ENCODE measurements at regions not wholly inside any gene's neighbourhood (a gene's known extent, or its start where the extent isn't known, plus 50 kb on each side); places are given as distances from the start of the nearest gene placed in this dataset.

DNA sequence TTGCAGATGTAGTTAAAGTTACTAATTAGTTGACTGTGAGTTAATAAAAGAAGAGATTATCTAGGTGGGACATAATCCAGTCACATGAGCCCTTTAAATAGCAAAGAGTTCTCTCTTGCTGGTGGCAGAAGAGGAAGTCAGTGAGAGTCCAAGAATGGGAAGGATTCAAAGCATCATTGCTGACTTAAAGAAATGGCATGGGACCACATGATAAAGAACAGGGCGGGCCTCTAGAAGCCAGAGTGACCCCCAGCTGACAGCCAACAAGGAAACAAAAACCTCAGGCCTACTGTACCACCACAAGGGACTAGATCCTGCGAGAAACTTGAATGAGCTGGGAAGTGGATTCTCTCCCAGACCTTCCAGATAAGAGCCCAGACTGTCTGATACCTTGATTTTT lies 447.2 kb upstream of the CCDC54 start:
- no peak overlapping the region for H3K27ac ChIP-seq (ENCODE audit: low read depth in 2 of 2, low read length in 1 of 2)
- 75 to 81% methylated on average over 2 of the region's 2 CpGs for WGBS, 2 donors
- H3K4me3 ChIP-seq (ENCODE audit: low read depth in 1 of 2, low read length in 2 of 2): no peak overlapping the region
- no peaks in the 10 kb centered on the region for H3K4me1 ChIP-seq (ENCODE audit: control insufficient read depth in 2 of 2, insufficient read depth in 2 of 2, low read length in 1 of 2)
- H3K36me3 ChIP-seq (ENCODE audit: control insufficient read depth in 2 of 2, insufficient read depth in 2 of 2, low read length in 1 of 2): no peaks in the 10 kb centered on the region
- no peaks in the 10 kb centered on the region for H3K27me3 ChIP-seq (ENCODE audit: control insufficient read depth in 1 of 2, insufficient read depth in 2 of 2, low read length in 2 of 2)
- peaks cover 0 to 3% of the 10 kb centered on the region in 2 donors for H3K9me3 ChIP-seq (ENCODE audit: control insufficient read depth in 2 of 2, insufficient read depth in 1 of 2, low read depth in 1 of 2, low read length in 1 of 2)

DNA sequence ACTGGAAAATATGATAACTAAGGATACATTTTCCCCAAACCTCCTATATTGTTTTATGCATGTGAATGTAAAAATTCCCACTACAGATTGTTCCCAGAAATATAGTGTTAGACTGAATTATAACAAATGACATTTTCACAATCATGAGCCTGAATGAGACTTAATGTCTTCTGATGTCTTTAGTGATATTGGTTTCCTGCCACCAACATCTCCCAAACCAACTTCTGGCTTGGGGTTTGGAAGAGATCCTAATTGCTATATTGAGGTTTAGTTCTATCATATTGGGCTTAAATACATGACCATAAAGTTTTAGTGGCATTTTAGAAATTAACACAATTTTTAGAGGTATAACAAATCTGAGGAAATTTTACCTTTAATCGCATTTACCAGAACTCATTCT lies 445.3 kb upstream of the CCDC54 start:
- Histone ChIP-seq H3K27ac (ENCODE audit: low read depth in 2 of 2, low read length in 1 of 2) (no peak overlapping the region), H3K4me1 (ENCODE audit: control insufficient read depth in 2 of 2, insufficient read depth in 2 of 2, low read length in 1 of 2) (no peaks in the 10 kb centered on the region), H3K36me3 (ENCODE audit: control insufficient read depth in 2 of 2, insufficient read depth in 2 of 2, low read length in 1 of 2) (no peaks in the 10 kb centered on the region), H3K9me3 (ENCODE audit: control insufficient read depth in 2 of 2, insufficient read depth in 1 of 2, low read depth in 1 of 2, low read length in 1 of 2) (peaks cover 0 to 3% of the 10 kb centered on the region in 2 donors), H3K4me3 (ENCODE audit: low read depth in 1 of 2, low read length in 2 of 2) (no peak overlapping the region), H3K27me3 (ENCODE audit: control insufficient read depth in 1 of 2, insufficient read depth in 2 of 2, low read length in 2 of 2) (no peaks in the 10 kb centered on the region)
- 91 to 97% methylated on average over 1 of the region's 1 CpG for WGBS, 2 donors

DNA sequence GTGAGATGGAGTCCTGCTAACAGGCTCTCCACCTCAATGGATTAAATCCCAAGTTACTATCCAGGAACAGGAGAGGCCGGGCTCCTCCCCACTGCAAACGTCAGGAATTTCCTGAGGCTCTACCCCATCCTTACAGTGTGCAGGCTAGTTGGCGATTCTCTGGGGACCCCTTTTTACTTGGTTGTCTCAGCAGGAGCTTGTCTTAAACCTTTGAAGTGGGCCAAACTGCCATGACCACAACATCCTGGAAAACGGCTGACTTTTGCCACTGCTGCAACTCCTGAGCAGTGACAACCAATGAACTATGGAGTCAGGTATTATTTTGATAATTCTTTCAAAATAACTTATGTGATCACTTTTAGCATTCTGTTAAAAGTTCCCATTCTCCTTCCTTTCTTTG lies 440.9 kb upstream of the CCDC54 start:
- Histone ChIP-seq H3K9me3 (ENCODE audit: control insufficient read depth in 2 of 2, insufficient read depth in 1 of 2, low read depth in 1 of 2, low read length in 1 of 2) (peaks cover 0 to 3% of the 10 kb centered on the region in 2 donors), H3K4me1 (ENCODE audit: control insufficient read depth in 2 of 2, insufficient read depth in 2 of 2, low read length in 1 of 2) (no peaks in the 10 kb centered on the region), H3K36me3 (ENCODE audit: control insufficient read depth in 2 of 2, insufficient read depth in 2 of 2, low read length in 1 of 2) (no peaks in the 10 kb centered on the region), H3K4me3 (ENCODE audit: low read depth in 1 of 2, low read length in 2 of 2) (no peak overlapping the region), H3K27me3 (ENCODE audit: control insufficient read depth in 1 of 2, insufficient read depth in 2 of 2, low read length in 2 of 2) (no peaks in the 10 kb centered on the region), H3K27ac (ENCODE audit: low read depth in 2 of 2, low read length in 1 of 2) (no peak overlapping the region)
- WGBS, 2 donors: 50 to 52% methylated on average over 4 of the region's 4 CpGs

DNA sequence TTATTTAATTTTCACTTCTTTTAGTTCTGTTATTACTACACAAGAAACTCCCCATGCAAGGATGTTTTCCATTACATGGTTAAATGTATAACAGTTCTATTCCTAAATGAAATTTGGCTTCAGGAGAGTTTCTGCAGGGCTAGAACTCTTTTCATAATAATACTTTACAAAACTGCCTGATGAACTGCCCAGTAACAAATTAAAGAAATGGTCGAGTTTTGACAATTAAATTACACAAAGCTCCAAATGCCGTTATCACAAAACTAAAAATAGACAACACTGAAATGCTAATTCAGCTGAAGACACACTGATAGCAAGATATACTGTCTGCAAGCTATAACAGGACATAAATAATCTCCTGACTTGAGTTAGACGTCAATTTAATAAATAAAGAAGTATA lies 435.2 kb upstream of the CCDC54 start:
- Histone ChIP-seq H3K36me3 (ENCODE audit: control insufficient read depth in 2 of 2, insufficient read depth in 2 of 2, low read length in 1 of 2) (no peaks in the 10 kb centered on the region), H3K4me3 (ENCODE audit: low read depth in 1 of 2, low read length in 2 of 2) (no peak overlapping the region), H3K4me1 (ENCODE audit: control insufficient read depth in 2 of 2, insufficient read depth in 2 of 2, low read length in 1 of 2) (no peaks in the 10 kb centered on the region), H3K27ac (ENCODE audit: low read depth in 2 of 2, low read length in 1 of 2) (no peak overlapping the region), H3K27me3 (ENCODE audit: control insufficient read depth in 1 of 2, insufficient read depth in 2 of 2, low read length in 2 of 2) (no peaks in the 10 kb centered on the region), H3K9me3 (ENCODE audit: control insufficient read depth in 2 of 2, insufficient read depth in 1 of 2, low read depth in 1 of 2, low read length in 1 of 2) (no peaks in the 10 kb centered on the region)
- 49 to 63% methylated on average over 3 of the region's 3 CpGs for WGBS, 2 donors

DNA sequence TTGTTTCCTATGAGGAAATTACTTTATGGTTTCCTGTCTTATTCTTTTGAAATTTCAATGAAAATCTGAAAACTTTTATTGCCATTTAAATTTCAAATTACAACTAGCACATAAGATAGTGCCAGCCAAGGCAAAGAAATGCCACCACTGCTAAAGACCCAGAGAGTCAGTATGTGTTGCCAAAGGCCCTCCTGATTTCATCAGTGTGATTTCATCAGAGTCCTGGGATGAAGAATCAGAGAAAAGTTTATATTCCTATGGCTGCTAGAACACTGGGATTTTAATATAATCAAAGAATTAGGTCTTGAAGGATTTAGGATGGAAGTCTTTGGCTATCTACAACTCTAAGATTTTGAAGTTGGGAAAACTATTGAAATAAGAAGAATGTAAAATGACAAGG lies 434.2 kb upstream of the CCDC54 start:
- no peaks in the 10 kb centered on the region for H3K36me3 ChIP-seq (ENCODE audit: control insufficient read depth in 2 of 2, insufficient read depth in 2 of 2, low read length in 1 of 2)
- H3K27ac ChIP-seq (ENCODE audit: low read depth in 2 of 2, low read length in 1 of 2): no peak overlapping the region
- H3K27me3 ChIP-seq (ENCODE audit: control insufficient read depth in 1 of 2, insufficient read depth in 2 of 2, low read length in 2 of 2): no peaks in the 10 kb centered on the region
- H3K9me3 ChIP-seq (ENCODE audit: control insufficient read depth in 2 of 2, insufficient read depth in 1 of 2, low read depth in 1 of 2, low read length in 1 of 2): no peaks in the 10 kb centered on the region
- no peak overlapping the region for H3K4me3 ChIP-seq (ENCODE audit: low read depth in 1 of 2, low read length in 2 of 2)
- no peaks in the 10 kb centered on the region for H3K4me1 ChIP-seq (ENCODE audit: control insufficient read depth in 2 of 2, insufficient read depth in 2 of 2, low read length in 1 of 2)

DNA sequence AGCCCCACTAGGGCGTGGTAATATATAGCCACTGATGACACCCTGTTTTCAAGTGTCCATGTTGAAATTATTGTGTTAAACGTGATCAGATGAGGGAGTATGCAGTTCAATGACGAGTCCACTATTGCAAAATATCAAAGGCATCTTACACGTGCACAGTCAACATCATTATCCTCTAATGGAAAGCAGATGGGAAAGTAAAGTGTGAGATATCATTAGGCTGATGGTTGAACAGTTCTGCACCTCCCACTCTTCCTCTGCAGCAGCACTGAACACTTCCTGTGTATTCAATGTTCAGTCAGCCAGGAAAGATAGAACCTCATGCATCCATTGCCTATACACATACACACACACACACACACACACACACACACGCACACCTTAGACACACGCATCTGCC lies 431.8 kb upstream of the CCDC54 start:
- no peaks in the 10 kb centered on the region for H3K27me3 ChIP-seq (ENCODE audit: control insufficient read depth in 1 of 2, insufficient read depth in 2 of 2, low read length in 2 of 2)
- no peaks in the 10 kb centered on the region for H3K9me3 ChIP-seq (ENCODE audit: control insufficient read depth in 2 of 2, insufficient read depth in 1 of 2, low read depth in 1 of 2, low read length in 1 of 2)
- no peak overlapping the region for H3K27ac ChIP-seq (ENCODE audit: low read depth in 2 of 2, low read length in 1 of 2)
- 74 to 80% methylated on average over 6 of the region's 6 CpGs for WGBS, 2 donors
- no peak overlapping the region for H3K4me3 ChIP-seq (ENCODE audit: low read depth in 1 of 2, low read length in 2 of 2)
- H3K36me3 ChIP-seq (ENCODE audit: control insufficient read depth in 2 of 2, insufficient read depth in 2 of 2, low read length in 1 of 2): no peaks in the 10 kb centered on the region
- no peaks in the 10 kb centered on the region for H3K4me1 ChIP-seq (ENCODE audit: control insufficient read depth in 2 of 2, insufficient read depth in 2 of 2, low read length in 1 of 2)

DNA sequence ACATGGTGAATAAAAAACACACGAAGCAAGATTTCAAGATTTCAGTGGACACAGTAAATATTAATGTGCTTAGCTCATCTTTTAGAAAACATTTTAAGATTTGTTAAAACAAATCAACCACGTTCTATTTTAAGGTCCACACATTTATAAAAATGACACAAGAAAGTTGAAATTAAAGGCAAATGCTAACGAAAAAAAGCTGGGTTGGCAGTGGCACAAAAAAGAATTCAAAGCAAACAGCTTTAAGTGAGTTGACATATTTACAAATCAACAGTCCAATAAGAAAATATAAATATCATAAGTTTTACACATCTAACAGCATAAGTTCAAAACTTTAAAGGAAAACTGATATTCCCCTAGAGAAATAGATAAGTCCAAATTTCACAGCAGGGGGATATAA lies 430.4 kb upstream of the CCDC54 start:
- Histone ChIP-seq H3K4me1 (ENCODE audit: control insufficient read depth in 2 of 2, insufficient read depth in 2 of 2, low read length in 1 of 2) (no peaks in the 10 kb centered on the region), H3K27ac (ENCODE audit: low read depth in 2 of 2, low read length in 1 of 2) (no peak overlapping the region), H3K9me3 (ENCODE audit: control insufficient read depth in 2 of 2, insufficient read depth in 1 of 2, low read depth in 1 of 2, low read length in 1 of 2) (no peaks in the 10 kb centered on the region), H3K36me3 (ENCODE audit: control insufficient read depth in 2 of 2, insufficient read depth in 2 of 2, low read length in 1 of 2) (no peaks in the 10 kb centered on the region), H3K4me3 (ENCODE audit: low read depth in 1 of 2, low read length in 2 of 2) (no peak overlapping the region), H3K27me3 (ENCODE audit: control insufficient read depth in 1 of 2, insufficient read depth in 2 of 2, low read length in 2 of 2) (no peaks in the 10 kb centered on the region)
- 27 to 31% methylated on average over 3 of the region's 3 CpGs for WGBS, 2 donors

DNA sequence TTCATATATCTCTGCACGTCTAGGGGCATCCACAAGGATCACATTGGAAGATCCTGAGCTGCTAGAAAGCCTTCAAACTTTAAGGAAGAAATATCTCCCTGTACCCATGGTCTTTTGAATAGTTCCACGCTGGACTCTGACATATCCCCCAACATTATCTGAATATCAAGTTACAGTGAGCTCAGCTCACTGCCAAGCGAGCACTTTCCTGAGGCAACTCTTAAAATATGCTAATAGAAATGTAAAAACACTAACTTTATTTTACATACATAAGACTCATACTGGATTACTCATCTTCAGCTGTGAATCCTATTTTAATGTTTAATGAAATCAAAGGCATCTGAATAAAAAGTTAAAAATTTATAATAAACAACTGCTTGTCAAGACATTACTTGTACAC lies 420.2 kb upstream of the CCDC54 start:
- WGBS, 2 donors: 73 to 79% methylated on average over 3 of the region's 3 CpGs
- Histone ChIP-seq H3K4me1 (ENCODE audit: control insufficient read depth in 2 of 2, insufficient read depth in 2 of 2, low read length in 1 of 2) (no peaks in the 10 kb centered on the region), H3K27ac (ENCODE audit: low read depth in 2 of 2, low read length in 1 of 2) (no peak overlapping the region), H3K27me3 (ENCODE audit: control insufficient read depth in 1 of 2, insufficient read depth in 2 of 2, low read length in 2 of 2) (no peaks in the 10 kb centered on the region), H3K36me3 (ENCODE audit: control insufficient read depth in 2 of 2, insufficient read depth in 2 of 2, low read length in 1 of 2) (no peaks in the 10 kb centered on the region), H3K9me3 (ENCODE audit: control insufficient read depth in 2 of 2, insufficient read depth in 1 of 2, low read depth in 1 of 2, low read length in 1 of 2) (no peaks in the 10 kb centered on the region), H3K4me3 (ENCODE audit: low read depth in 1 of 2, low read length in 2 of 2) (no peak overlapping the region)

DNA sequence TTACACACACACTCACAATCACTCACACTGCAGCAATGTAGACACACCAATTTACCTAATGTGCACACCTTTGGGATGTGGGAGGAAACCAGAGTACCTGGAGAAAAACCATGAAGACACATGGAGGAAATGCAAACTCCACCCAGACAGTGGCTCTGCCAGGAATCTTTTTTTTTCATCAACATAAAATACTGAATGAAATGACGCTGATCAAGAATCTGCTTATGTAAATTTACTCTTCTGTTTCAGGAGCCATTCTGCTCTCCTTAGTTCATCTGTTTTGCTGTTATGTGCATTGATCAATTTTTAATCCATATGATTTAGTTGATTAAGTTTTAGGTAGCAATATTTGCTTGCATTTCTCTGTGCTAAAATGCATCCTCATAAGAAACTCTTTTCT lies 414.2 kb upstream of the CCDC54 start:
- WGBS, 2 donors: 20 to 34% methylated on average over 1 of the region's 1 CpG
- no peaks in the 10 kb centered on the region for H3K27me3 ChIP-seq (ENCODE audit: control insufficient read depth in 1 of 2, insufficient read depth in 2 of 2, low read length in 2 of 2)
- no peaks in the 10 kb centered on the region for H3K36me3 ChIP-seq (ENCODE audit: control insufficient read depth in 2 of 2, insufficient read depth in 2 of 2, low read length in 1 of 2)
- no peaks in the 10 kb centered on the region for H3K9me3 ChIP-seq (ENCODE audit: control insufficient read depth in 2 of 2, insufficient read depth in 1 of 2, low read depth in 1 of 2, low read length in 1 of 2)
- no peaks in the 10 kb centered on the region for H3K4me1 ChIP-seq (ENCODE audit: control insufficient read depth in 2 of 2, insufficient read depth in 2 of 2, low read length in 1 of 2)
- H3K4me3 ChIP-seq (ENCODE audit: low read depth in 1 of 2, low read length in 2 of 2): no peak overlapping the region
- H3K27ac ChIP-seq (ENCODE audit: low read depth in 2 of 2, low read length in 1 of 2): no peak overlapping the region

DNA sequence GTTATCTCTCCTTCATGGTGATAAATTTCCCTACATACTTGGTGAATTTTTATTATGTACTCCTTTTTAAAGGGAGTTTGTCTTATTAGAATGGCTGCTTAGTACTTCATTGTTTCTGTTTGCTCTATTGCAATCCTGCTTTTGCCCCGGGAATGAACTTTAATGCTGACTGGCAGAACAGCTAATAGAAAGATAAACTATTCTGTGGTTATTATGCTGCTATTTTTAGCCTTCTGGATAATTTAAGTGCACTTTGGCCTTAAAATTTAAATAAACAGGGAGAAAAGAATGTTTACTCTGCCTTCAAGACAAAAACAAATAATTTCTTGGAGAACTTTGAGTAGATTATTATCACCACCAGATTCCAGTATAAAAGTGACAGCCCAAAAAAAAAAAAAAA lies 413.8 kb upstream of the CCDC54 start:
- WGBS, 2 donors: 3 to 9% methylated on average over 1 of the region's 1 CpG
- H3K9me3 ChIP-seq (ENCODE audit: control insufficient read depth in 2 of 2, insufficient read depth in 1 of 2, low read depth in 1 of 2, low read length in 1 of 2): no peaks in the 10 kb centered on the region
- no peaks in the 10 kb centered on the region for H3K27me3 ChIP-seq (ENCODE audit: control insufficient read depth in 1 of 2, insufficient read depth in 2 of 2, low read length in 2 of 2)
- no peak overlapping the region for H3K27ac ChIP-seq (ENCODE audit: low read depth in 2 of 2, low read length in 1 of 2)
- H3K36me3 ChIP-seq (ENCODE audit: control insufficient read depth in 2 of 2, insufficient read depth in 2 of 2, low read length in 1 of 2): no peaks in the 10 kb centered on the region
- no peak overlapping the region for H3K4me3 ChIP-seq (ENCODE audit: low read depth in 1 of 2, low read length in 2 of 2)
- H3K4me1 ChIP-seq (ENCODE audit: control insufficient read depth in 2 of 2, insufficient read depth in 2 of 2, low read length in 1 of 2): no peaks in the 10 kb centered on the region
